ENCODE measurements at regions not wholly inside any gene's neighbourhood (a gene's known extent, or its start where the extent isn't known, plus 50 kb on each side); places are given as distances from the start of the nearest gene placed in this dataset.

DNA sequence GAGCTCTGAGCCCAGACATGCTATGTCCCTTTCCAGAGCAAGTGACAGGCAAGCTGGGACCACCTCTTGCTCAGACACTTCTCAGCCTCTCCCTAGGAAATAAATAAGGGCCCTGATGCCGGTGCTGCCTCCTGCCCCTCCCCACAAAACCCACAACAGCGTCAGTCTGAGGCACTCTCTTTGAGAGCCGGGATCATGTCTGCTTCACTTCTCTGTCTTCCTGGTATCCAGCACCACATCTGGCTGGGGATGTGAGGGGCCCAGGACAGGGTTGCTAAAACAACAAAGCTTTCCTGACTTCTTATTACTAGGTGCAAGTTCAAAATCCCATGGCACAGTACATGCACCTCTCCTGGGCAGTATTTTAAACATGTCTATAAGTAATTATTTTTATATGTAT lies 103.9 kb upstream of the GLI2 start:
- no peak for FAIRE-seq

DNA sequence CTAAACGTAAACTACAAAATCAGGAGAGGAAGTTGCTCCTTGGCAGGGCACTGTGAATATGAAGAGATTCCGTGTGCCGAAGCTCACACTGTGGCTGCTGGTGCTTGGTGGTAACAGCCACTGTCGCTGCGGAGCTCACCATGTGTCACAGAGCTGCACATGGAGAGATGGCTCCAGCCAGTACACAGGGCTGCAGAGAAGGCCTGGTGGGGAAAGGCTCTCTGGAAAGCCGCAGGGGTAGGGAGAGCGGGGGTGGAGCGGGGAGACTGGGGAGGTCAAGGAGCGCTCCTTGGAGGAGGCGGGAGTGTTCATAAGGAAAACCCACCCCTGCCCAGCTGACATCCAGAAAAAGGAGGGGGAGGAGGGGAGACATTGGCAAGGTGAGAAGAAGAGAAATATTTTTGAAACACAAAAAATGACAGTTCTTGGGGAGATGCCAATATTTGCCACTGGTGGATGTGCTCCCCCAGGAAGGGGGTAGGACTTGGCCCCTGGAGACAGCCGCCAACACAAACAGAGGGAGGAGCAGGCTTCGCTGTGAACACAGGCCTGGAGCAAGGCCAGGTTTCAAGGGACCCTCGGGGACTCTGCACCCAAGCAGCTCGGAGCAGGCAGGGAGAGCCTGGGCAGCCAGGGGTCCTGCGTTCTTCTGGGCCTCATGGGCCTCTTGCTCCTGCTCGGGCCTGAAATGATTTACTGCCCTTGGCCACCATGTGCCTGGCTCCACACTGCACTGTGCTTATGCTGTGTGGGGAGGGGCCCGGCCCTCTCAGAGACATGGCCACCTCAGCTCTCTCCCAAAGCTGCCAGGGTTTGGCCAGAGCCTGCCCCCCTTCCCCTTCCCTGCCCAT lies 102.6 kb upstream of the GLI2 start:
- Histone ChIP-seq H3K9me3 (ENCODE audit: control insufficient read depth in 2 of 3, insufficient read depth in 1 of 3, low read length in 3 of 3) (no peaks in the 10 kb centered on the region), H3K9ac (ENCODE audit: low read length in 3 of 3) (no peak overlapping the region), H3K4me1 (ENCODE audit: control insufficient read depth in 2 of 3, insufficient read depth in 2 of 3, low read depth in 1 of 3, low read length in 3 of 3) (no peaks in the 10 kb centered on the region), H3K36me3 (ENCODE audit: control insufficient read depth in 2 of 3, insufficient read depth in 3 of 3, low read length in 3 of 3) (no peaks in the 10 kb centered on the region), H3K4me3 (ENCODE audit: low read length in 3 of 3) (no peak overlapping the region), H3K27ac (ENCODE audit: low read depth in 2 of 2, low read length in 2 of 2) (no peak overlapping the region), H3K27me3 (ENCODE audit: control insufficient read depth, insufficient read depth, low read length) (no peaks in the 10 kb centered on the region)
- intact Hi-C loops (cut with DNase I) = no loop called here
- peak in 3 of 5 donors; percentile 23 to 66 (median 40) for DNase-seq
- TF ChIP-seq, protein P1, sequence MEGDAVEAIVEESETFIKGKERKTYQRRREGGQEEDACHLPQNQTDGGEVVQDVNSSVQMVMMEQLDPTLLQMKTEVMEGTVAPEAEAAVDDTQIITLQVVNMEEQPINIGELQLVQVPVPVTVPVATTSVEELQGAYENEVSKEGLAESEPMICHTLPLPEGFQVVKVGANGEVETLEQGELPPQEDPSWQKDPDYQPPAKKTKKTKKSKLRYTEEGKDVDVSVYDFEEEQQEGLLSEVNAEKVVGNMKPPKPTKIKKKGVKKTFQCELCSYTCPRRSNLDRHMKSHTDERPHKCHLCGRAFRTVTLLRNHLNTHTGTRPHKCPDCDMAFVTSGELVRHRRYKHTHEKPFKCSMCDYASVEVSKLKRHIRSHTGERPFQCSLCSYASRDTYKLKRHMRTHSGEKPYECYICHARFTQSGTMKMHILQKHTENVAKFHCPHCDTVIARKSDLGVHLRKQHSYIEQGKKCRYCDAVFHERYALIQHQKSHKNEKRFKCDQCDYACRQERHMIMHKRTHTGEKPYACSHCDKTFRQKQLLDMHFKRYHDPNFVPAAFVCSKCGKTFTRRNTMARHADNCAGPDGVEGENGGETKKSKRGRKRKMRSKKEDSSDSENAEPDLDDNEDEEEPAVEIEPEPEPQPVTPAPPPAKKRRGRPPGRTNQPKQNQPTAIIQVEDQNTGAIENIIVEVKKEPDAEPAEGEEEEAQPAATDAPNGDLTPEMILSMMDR (IDR thresholded peaks at IDR 0.05; ENCODE audit: borderline replicate concordance, extremely low read depth, insufficient read depth) = no peak
- no peak for FAIRE-seq

More for the DNA sequence above, 103.9 kb upstream of the GLI2 start:
- intact Hi-C loops (cut with DNase I) = no loop called here
- no peak overlapping the region for H3K27ac ChIP-seq (ENCODE audit: low read depth in 2 of 2, low read length in 2 of 2)
- no peak overlapping the region for H3K9ac ChIP-seq (ENCODE audit: low read length in 3 of 3)
- TF ChIP-seq, protein P1 (IDR thresholded peaks at IDR 0.05; ENCODE audit: borderline replicate concordance, extremely low read depth, insufficient read depth) = no peak
- no peaks in the 10 kb centered on the region for H3K4me1 ChIP-seq (ENCODE audit: control insufficient read depth in 2 of 3, insufficient read depth in 2 of 3, low read depth in 1 of 3, low read length in 3 of 3)
- H3K36me3 ChIP-seq (ENCODE audit: control insufficient read depth in 2 of 3, insufficient read depth in 3 of 3, low read length in 3 of 3) = no peaks in the 10 kb centered on the region
- H3K9me3 ChIP-seq (ENCODE audit: control insufficient read depth in 2 of 3, insufficient read depth in 1 of 3, low read length in 3 of 3) = peaks cover 0 to 3% (median 0%) of the 10 kb centered on the region in 3 donors
- no peak overlapping the region for H3K4me3 ChIP-seq (ENCODE audit: low read length in 3 of 3)
- DNase-seq = peak in 1 of 5 donors; percentile 22
- H3K27me3 ChIP-seq (ENCODE audit: control insufficient read depth, insufficient read depth, low read length) = no peaks in the 10 kb centered on the region

DNA sequence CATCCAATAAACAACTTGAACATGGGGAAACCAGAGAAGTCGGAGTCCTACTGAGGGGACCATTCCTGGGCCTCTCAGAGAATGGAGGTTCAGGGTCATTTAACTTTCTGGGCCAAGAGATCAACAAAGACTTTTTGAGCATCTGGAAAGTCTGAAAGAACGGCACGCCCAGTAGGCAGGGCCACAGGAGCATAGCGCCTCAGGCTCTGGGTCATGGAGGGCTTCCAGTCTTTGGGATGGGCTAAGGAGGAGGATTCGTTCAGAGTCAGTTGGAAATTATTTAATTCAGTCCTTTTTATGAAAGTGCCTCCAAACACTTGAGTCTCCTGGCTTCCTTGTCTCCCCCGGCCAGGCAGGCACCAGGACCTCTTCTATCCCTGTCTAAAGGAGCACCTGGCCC lies 101.1 kb upstream of the GLI2 start:
- Histone ChIP-seq H3K27me3 (ENCODE audit: control insufficient read depth, insufficient read depth, low read length) (no peaks in the 10 kb centered on the region), H3K9me3 (ENCODE audit: control insufficient read depth in 2 of 3, insufficient read depth in 1 of 3, low read length in 3 of 3) (no peaks in the 10 kb centered on the region), H3K36me3 (ENCODE audit: control insufficient read depth in 2 of 3, insufficient read depth in 3 of 3, low read length in 3 of 3) (no peaks in the 10 kb centered on the region), H3K4me3 (ENCODE audit: low read length in 3 of 3) (no peak overlapping the region), H3K9ac (ENCODE audit: low read length in 3 of 3) (no peak overlapping the region), H3K27ac (ENCODE audit: low read depth in 2 of 2, low read length in 2 of 2) (no peak overlapping the region), H3K4me1 (ENCODE audit: control insufficient read depth in 2 of 3, insufficient read depth in 2 of 3, low read depth in 1 of 3, low read length in 3 of 3) (no peaks in the 10 kb centered on the region)
- intact Hi-C loops (cut with DNase I) = no loop called here
- no peak for FAIRE-seq
- TF ChIP-seq, protein P1 (IDR thresholded peaks at IDR 0.05; ENCODE audit: borderline replicate concordance, extremely low read depth, insufficient read depth) = no peak
- no peak for DNase-seq

All from kidney (tissue), 13 donors.